Activated CD8-positive, alpha-beta memory T cell treated with anti-CD3 and anti-CD28 coated beads for 1 hour (primary cell): ENCODE measurements at regions not wholly inside any gene's neighbourhood (a gene's known extent, or its start where the extent isn't known, plus 50 kb on each side); places are given as distances from the start of the nearest gene placed in this dataset.

Source experiments
- DNase-seq, 2 donors: peaks; one replicate each; pipeline ENCODE4 v3.0.0-alpha.2; 2020; ENCODE audit warnings: low read depth in 1 of 2; ENCODE audit errors: extremely low read depth in 1 of 2

- DNase-seq = no peak
Measured at GRCh38 chr1:222243902-222244301, 304.0 kb downstream of the HHIPL2 start.

- DNase-seq = no peak
Measured at GRCh38 chr1:222242492-222242891, 305.4 kb downstream of the HHIPL2 start.

- DNase-seq = no peak
Measured at GRCh38 chr1:222241410-222241809, 306.5 kb downstream of the HHIPL2 start.

GRCh38 chr1:222240536-222241181 is 307.2 kb downstream of the HHIPL2 start:
- no peak for DNase-seq

GRCh38 chr1:222239130-222239529 is 308.8 kb downstream of the HHIPL2 start:
- DNase-seq = no peak

- no peak for DNase-seq
Measured at GRCh38 chr1:222234351-222234750, 313.6 kb downstream of the HHIPL2 start.

GRCh38 chr1:222233444-222234158 is 314.3 kb downstream of the HHIPL2 start:
- DNase-seq = no peak

- DNase-seq = no peak
Measured at GRCh38 chr1:222232842-222233241, 315.1 kb downstream of the HHIPL2 start.

- DNase-seq = no peak
Measured at GRCh38 chr1:222229672-222230312, 318.1 kb downstream of the HHIPL2 start.

- no peak for DNase-seq
Measured at GRCh38 chr1:222225316-222225691, 322.6 kb downstream of the HHIPL2 start.

- DNase-seq = no peak
Measured at GRCh38 chr1:222224636-222225315, 323.1 kb downstream of the HHIPL2 start.

- DNase-seq = no peak
Measured at GRCh38 chr1:222224156-222224555, 323.7 kb downstream of the HHIPL2 start.

- no peak for DNase-seq
Measured at GRCh38 chr1:222223010-222223409, 324.9 kb downstream of the HHIPL2 start.

GRCh38 chr1:222216255-222216754 is 331.6 kb downstream of the HHIPL2 start:
- DNase-seq = no peak

- no peak for DNase-seq
Measured at GRCh38 chr1:222210776-222211175, 337.1 kb downstream of the HHIPL2 start.

GRCh38 chr1:222204475-222204874 is 343.4 kb downstream of the HHIPL2 start:
- DNase-seq = no peak

- no peak for DNase-seq
Measured at GRCh38 chr1:222202831-222203230, 345.1 kb downstream of the HHIPL2 start.

GRCh38 chr1:222196736-222197135 is 351.2 kb downstream of the HHIPL2 start:
- DNase-seq = no peak

GRCh38 chr1:222196288-222196687 is 351.6 kb downstream of the HHIPL2 start:
- no peak for DNase-seq

GRCh38 chr1:222195857-222196256 is 352.0 kb downstream of the HHIPL2 start:
- DNase-seq = no peak

GRCh38 chr1:222189218-222189617 is 358.7 kb downstream of the HHIPL2 start:
- no peak for DNase-seq
